ENCODE measurements at regions not wholly inside any gene's neighbourhood (a gene's known extent, or its start where the extent isn't known, plus 50 kb on each side); places are given as distances from the start of the nearest gene placed in this dataset.

GRCh38 chr15:35596285-35596684, 50.3 kb upstream of the DPH6 start:
- intact Hi-C loops (cut with micrococcal nuclease): no loop called here
- no peak for DNase-seq
- ATAC-seq: no peak

DNA sequence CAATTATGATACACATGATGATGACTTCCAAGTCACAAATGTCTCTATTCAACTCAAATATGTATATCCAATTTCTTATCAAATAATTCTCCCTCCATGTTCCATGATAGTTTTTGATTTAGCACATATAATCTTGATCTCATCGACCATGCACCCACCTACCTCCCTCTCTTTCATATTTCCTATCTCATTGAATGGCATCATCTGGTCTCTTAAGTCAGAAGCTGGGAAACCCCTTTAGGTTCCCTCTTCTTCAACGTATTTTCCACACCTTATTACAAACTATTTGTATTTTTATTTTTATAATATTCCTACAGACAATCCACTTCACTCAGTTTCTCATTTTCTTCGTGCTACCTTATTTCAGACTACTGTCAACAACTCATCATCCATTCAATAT, 56.9 kb upstream of the DPH6 start:
- DNase-seq: no peak
- intact Hi-C loops (cut with micrococcal nuclease): no loop called here
- no peak for ATAC-seq

DNA sequence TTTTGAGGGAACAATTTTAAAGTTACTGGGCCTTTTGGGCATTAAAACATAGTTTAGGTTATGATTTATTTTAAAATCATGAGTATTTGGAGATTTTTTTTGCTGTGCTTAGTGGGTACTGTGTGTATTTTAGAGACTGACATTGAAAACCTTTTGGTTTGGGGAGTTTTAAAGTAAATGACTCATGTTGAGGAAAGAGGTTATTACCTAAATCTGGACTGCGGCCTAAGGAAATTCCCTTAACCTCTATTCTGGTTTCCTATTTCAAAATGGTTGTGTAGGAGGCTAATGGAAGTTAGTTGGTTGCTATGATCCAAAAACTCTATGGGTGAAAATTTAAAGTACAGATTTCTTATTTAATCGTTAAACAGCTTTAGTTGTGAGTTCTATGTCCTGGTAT, 57.3 kb upstream of the DPH6 start:
- intact Hi-C loops (cut with micrococcal nuclease): no loop called here
- DNase-seq: no peak
- no peak for ATAC-seq

GRCh38 chr15:35603856-35604255, 57.9 kb upstream of the DPH6 start:
- intact Hi-C loops (cut with micrococcal nuclease): no loop called here
- no peak for ATAC-seq

GRCh38 chr15:35605764-35606449, 59.9 kb upstream of the DPH6 start:
- ATAC-seq (peak; percentile 32), DNase-seq (no peak)
- intact Hi-C loops (cut with micrococcal nuclease): no loop called here

More at GRCh38 chr15:35603856-35604255, 57.9 kb upstream of the DPH6 start:
- no peak for DNase-seq

DNA sequence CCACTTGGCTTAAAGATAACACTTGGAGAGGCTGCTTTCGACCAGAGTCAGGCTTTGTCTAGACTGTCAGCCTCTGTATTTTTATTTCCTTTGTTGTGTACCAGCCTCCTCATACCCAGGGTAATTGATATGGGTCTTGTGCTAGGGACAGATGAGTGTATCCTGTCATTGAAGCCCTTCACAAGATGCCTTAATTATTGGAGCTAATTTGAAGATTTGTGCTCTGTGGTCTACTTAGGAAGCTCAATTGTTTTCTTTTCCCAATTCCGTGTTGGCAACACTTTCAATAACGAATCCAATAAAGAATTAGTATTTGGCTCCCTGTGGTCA, 60.5 kb upstream of the DPH6 start:
- DNase-seq (no peak), ATAC-seq (peak; percentile 48)
- intact Hi-C loops (cut with micrococcal nuclease): no loop called here

DNA sequence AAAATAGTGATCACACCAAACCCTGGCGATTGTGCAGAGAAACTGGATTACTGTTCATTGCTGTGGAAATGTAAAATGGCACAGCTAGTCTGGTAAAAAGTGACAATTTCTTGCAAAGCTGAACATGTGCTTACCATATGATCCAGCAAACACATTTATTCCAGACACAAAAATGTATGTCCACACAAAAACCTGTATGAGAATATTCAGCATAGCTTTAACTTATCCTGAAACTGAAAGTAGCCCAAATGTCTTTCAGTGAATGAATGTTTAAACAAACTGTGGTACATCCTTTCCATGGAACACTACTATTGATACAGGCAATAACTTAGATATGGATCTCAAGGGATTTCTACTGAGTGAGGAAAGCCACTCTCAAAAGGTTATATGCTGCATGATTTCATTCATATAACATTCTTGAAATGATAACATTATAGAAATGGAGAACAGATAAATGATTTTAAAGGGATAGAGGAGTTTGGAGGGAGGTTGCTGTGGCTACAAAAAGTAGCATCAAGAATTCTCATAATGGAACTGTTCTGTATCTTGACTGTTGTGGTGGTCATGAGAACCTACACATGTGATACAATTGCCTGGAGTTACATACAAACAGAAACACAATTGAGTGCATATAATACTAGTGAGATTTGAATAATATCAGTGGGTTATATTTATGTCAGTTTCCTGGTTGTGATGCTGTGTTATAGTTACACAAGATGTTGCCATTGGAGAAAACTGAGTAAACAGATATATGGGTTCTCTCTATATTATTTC, 70.7 kb upstream of the DPH6 start:
- ATAC-seq (no peak), DNase-seq (no peak)
- intact Hi-C loops (cut with micrococcal nuclease): no loop called here

DNA sequence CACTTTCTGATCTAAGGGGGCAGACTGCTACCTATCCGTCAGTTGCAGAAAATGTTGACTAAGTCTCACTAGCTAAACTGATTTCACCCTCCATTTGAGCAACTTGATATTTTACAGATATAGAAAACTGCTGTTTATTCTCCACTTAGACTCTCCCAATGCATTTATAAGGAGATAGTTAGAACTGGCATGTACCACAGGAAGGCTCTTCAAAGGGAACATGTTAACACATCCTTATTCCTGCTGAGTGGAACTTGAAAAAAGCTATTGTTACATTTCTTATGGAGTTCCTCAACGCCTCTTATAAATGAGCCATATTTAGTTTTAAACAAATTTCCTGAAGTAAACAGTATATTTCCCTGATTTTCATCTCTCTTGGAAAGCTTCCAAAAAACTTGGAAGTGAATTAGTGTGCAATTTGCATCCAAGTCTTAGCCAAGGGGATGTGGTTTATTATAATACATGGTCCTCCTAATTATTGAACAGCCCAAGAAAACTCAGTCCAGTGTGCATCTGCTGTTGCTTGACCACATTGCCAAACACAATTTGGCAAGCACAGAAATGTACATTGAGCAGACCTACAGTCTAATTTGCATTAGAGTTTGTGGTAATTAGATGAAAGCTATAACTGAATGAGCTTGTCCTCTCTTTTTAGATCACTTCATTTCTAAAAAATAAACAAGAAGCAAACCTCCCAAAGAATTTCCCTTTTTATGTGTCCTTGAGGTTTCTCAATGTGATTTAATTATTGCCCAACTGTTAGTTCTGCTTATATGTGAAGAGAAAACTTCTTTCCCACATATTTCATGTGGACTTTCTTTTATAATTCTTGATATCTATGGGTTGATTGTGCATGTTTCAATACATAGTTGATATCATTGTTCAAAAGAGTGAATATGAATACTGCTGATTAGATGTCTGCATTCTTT, 72.6 kb upstream of the DPH6 start:
- ATAC-seq (no peak), DNase-seq (no peak)
- intact Hi-C loops (cut with micrococcal nuclease): no loop called here

DNA sequence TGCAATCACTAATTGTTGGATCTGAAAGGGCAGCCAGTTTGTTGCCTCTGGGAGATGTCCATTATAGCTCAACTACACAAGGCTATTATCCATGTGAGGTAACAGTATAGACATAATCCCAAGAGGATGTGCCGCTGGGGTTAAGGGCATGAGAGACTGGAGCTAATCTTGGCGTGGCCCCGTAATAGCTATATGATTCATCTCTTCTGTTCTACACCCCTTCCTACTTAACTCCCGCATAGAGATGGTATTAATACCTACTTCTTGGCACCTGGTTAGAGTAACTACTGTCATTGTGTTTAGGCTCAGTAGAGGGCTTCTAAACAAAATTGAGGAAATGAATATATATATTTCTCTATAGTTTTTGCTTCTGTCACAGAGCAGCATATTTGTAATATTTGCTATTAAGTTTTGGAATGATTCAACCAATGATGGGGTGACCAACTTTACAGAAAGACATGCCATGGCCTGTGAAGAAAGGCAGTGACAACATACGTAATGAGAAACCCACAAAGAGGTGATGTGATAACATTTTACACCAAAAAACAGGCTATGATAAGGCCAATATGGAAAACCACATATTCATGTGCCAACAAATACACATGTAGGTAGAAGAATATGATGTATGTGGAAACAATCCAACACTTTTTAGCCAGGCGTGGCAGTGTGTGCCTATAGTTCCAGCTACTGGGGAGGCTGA, 76.8 kb upstream of the DPH6 start:
- intact Hi-C loops (cut with micrococcal nuclease): no loop called here
- ATAC-seq: no peak

DNA sequence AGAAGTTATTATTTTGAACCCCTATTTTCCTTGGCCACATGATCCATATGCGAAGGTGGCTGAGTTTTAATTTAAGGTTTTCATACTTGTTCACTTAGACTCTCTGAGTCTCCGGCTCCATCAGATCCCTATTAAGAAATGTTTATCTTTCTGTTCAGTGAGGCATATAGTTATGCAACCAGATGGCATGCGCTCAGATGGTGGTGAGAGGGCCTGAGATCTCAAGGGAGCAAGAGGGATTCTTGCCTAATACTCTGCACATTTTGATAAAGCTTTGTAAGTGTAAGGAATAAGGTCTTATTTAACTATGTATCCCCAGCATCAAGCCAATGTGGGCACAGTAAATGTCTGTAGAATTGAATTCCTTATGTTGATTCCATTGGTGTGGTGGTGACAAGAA, 78.9 kb upstream of the DPH6 start:
- ATAC-seq (peak; percentile 68), DNase-seq (no peak)
- intact Hi-C loops (cut with micrococcal nuclease): no loop called here

More for the DNA sequence above, 76.8 kb upstream of the DPH6 start:
- DNase-seq: no peak

DNA sequence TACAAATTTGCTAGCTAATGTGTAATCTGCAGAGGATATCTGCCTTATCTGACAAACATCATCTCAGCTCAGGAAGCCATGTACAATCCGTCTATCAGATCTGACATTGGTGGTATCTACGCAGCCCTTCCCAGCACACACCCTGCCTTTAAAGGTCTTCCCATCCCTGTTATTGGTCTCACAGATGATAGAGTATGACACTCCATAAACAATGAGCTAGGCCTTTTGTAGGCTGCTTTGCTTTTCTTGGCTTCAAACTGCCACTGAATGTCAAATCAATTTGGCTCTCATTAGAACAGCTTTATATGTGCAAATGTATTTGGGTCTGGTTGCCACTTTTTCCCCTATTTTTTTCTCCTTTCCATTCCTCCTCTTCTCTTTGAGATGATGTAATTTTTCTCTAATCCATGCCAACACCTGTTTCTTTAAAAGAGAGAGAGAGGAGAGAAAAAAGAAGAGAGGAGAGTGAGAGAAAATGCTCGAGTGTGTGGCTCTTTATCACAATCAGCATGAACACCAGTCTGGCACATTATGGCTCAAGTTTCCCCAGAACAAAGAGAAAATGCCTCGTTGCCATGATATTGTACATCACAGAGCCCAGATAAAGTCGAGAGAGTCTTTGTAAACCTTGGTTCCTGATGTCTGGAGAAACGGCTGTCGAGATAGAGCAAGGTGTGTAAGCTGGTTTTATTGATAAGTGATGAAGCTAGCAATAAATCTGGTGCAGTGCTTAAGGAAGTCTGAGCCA, 80.8 kb upstream of the DPH6 start:
- DNase-seq: no peak
- intact Hi-C loops (cut with micrococcal nuclease): no loop called here
- ATAC-seq: no peak

DNA sequence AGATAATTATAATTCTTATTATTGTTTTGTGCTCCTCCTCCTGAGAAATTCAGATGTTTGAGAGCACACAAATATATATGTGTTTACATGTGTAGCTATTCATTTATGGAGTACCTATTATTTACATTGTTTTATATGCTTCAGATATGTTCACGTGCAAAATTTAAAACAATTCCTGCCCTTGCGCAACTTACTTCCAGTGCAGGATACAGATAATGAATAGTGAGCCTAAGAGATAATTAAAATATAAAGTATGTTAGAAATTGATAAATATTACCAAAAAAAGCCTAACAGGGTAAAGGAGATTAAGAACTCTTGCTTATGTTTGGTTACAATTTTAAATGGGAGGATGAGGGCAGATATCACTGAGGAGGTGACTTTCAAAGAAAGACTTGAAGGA, 81.7 kb upstream of the DPH6 start:
- ATAC-seq (no peak), DNase-seq (no peak)
- intact Hi-C loops (cut with micrococcal nuclease): no loop called here

GRCh38 chr15:35629766-35630165, 83.8 kb upstream of the DPH6 start:
- ATAC-seq (no peak), DNase-seq (no peak)
- intact Hi-C loops (cut with micrococcal nuclease): no loop called here

DNA sequence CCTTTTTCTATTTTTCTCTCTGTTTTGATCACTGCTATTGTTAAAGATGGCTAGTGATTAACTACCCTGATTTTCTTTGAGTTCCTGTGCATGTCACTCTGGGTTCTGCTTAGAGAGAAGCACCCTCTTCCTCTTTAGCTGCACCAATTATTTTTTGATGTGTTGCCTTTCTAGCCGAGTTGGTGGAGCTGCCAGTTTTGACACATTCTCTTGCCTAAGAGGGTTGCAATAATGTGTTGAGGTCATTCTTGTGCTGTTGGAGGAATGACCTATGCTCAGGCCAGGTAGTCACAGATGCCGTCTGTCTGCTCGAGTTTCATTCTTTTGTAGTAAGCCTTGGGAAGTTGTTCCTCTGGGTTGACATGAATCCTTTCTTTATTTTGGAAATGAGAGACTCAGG, 84.6 kb upstream of the DPH6 start:
- ATAC-seq (peak; percentile 96), DNase-seq (no peak)
- intact Hi-C loops (cut with micrococcal nuclease): no loop called here

DNA sequence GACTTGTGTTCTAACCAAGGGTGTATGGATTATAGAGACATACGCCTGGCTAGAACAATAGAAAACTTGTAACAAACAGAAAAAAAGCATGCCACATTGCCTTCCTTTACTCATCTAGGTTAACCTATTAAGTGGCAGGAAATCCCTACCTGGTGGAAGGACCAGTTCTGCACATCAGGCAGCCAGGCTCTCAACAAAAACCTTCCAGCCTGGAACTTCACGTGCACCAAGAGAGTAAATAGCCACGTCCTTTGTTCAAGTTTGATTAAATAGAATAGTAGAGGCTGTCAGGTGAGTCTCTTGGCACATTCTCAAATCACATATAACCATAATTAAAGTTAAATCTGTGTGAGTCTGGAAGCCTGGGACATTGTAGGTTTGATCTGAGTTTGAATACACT, 85.0 kb upstream of the DPH6 start:
- peak; percentile 9 for ATAC-seq
- intact Hi-C loops (cut with micrococcal nuclease): no loop called here
- no peak for DNase-seq

DNA sequence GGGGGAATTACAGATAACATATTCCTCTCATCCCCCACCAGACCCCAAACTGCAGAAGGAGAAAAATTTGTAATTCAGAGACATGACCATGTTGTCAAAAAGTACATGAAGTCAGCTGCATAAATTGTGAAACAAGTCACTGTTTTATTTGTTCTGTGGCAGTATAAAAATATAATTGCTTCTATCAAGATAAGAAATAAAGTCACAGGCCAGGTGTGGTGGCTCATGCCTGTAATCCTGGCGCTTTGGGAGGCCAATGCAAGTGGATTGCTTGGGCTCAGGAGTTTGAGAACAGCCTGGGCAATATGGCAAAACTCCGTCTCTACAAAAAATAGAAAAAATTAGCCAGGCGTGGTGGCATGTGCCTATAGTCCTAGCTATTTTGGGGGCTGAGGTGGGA, 87.7 kb upstream of the DPH6 start:
- intact Hi-C loops (cut with micrococcal nuclease): no loop called here
- ATAC-seq (no peak), DNase-seq (no peak)

- intact Hi-C loops (cut with micrococcal nuclease): no loop called here
- DNase-seq (no peak), ATAC-seq (no peak)
Measured at GRCh38 chr15:35646790-35647189, 100.8 kb upstream of the DPH6 start.

DNA sequence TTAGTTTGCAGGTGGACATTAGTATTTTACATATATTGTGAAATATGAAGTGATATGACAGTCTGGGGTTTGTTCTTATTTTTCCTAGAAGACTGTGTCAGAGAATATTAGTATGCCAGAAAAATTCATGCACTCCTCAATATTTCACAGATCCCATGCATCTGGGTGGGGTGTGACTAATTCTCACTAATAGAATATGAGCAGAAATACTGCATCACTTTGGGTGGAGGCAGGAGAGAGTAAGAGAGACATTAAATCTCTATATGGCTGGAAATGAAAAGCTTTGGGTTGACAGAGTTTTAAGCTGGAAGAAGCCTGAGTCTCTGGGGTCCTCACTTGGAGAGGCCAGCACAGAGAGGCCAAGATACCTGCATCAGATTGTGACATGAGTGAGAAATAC, 101.3 kb upstream of the DPH6 start:
- DNase-seq (no peak), ATAC-seq (no peak)
- intact Hi-C loops (cut with micrococcal nuclease): no loop called here

GRCh38 chr15:35648941-35649340, 103.0 kb upstream of the DPH6 start:
- intact Hi-C loops (cut with micrococcal nuclease): no loop called here
- no peak for ATAC-seq
- DNase-seq: no peak
